ENCODE measurements at regions not wholly inside any gene's neighbourhood (a gene's known extent, or its start where the extent isn't known, plus 50 kb on each side); places are given as distances from the start of the nearest gene placed in this dataset.

- TF ChIP-seq PRMT3 (CRISPR knock-in tag; IDR thresholded peaks at IDR 0.05; ENCODE audit: borderline replicate concordance, low read depth) (peak; percentile 6; the same call in 1 of the 2 replicates), PCBP2 (optimal IDR thresholded peaks at IDR 0.05; ENCODE audit: low read depth, low read length, poor library complexity, severe bottlenecking) (no peak)
Measured at GRCh38 chr2:215839816-215840215, 173.5 kb downstream of the MREG start (continued).

GRCh38 chr2:215839309-215839708, 174.0 kb downstream of the MREG start:
- 100% methylated on average over 1 of the region's 1 CpG for whole genome bisulfite sequencing (ENCODE audit: low lambda C conversion rate)
- Histone ChIP-seq H4K20me1 (ENCODE audit: insufficient read depth, low read length) (no peaks in the 10 kb centered on the region), H3K4me2 (ENCODE audit: low read depth, low read length) (no peak overlapping the region), H3K36me3 (replicated peaks in 1 of 2; ENCODE audit: control insufficient read depth in 1 of 2, insufficient read depth in 2 of 2, low read length in 2 of 2) (no peaks in the 10 kb centered on the region), H3K4me1 (ENCODE audit: insufficient read depth, low read length) (peaks cover 56% of the 10 kb centered on the region), H3K27me3 (ENCODE audit: control insufficient read depth in 1 of 2, insufficient read depth in 2 of 2, low read length in 2 of 2) (no peaks in the 10 kb centered on the region), H2AFZ (ENCODE audit: low read length) (no peak overlapping the region), H3K9ac (ENCODE audit: insufficient read depth, low read depth, low read length) (no peak overlapping the region), H3K4me3 (replicated peaks in 1 of 3; ENCODE audit: insufficient read depth in 1 of 3, low read depth in 2 of 3, low read length in 3 of 3) (no peak overlapping the region), H3K9me3 (ENCODE audit: low read length) (no peaks in the 10 kb centered on the region), H3K27ac (ENCODE audit: extremely low read length, insufficient read depth, low read length) (no peak overlapping the region), H3K79me2 (ENCODE audit: insufficient read depth, low read length) (no peaks in the 10 kb centered on the region)
- intact Hi-C loops (cut with micrococcal nuclease; ENCODE audit: unreplicated experiment) (no loop called here), in situ Hi-C loops (cut with HindIII; ENCODE audit: extremely low pct_ligation_motif_present, low pct_unique_long_range_greater_than_20kb) (no loop called here)
- ChIA-PET CTCF (ENCODE audit: low intra/inter-chr PET ratio, low total read pairs) (no interaction called here), POLR2A (no interaction called here)
- no TSS peak for BruUV-seq (replicated peaks)
- FAIRE-seq (no peak), DNase-seq (ENCODE audit: low spot score) (no peak), ATAC-seq (no peak; the same call in 2 of the 3 replicates)
- TF ChIP-seq ZNF713 (CRISPR knock-in tag; IDR thresholded peaks at IDR 0.05) = no peak
- peak; percentile 5; the same call in 1 of the 2 replicates for TF ChIP-seq PRMT3 (CRISPR knock-in tag; IDR thresholded peaks at IDR 0.05; ENCODE audit: borderline replicate concordance, low read depth)

GRCh38 chr2:215836881-215837280, 176.5 kb downstream of the MREG start:
- ATAC-seq (no peak), FAIRE-seq (no peak), DNase-seq (ENCODE audit: low spot score) (no peak)
- Histone ChIP-seq H3K4me3 (replicated peaks in 1 of 3; ENCODE audit: insufficient read depth in 1 of 3, low read depth in 2 of 3, low read length in 3 of 3) (no peak overlapping the region), H3K79me2 (ENCODE audit: insufficient read depth, low read length) (no peaks in the 10 kb centered on the region), H3K9me3 (ENCODE audit: low read length) (no peaks in the 10 kb centered on the region), H3K4me1 (ENCODE audit: insufficient read depth, low read length) (peaks cover 79% of the 10 kb centered on the region), H3K9ac (ENCODE audit: insufficient read depth, low read depth, low read length) (no peak overlapping the region), H2AFZ (ENCODE audit: low read length) (no peak overlapping the region), H3K4me2 (ENCODE audit: low read depth, low read length) (no peak overlapping the region), H3K27ac (ENCODE audit: extremely low read length, insufficient read depth, low read length) (no peak overlapping the region), H3K27me3 (ENCODE audit: control insufficient read depth in 1 of 2, insufficient read depth in 2 of 2, low read length in 2 of 2) (no peaks in the 10 kb centered on the region), H4K20me1 (ENCODE audit: insufficient read depth, low read length) (no peaks in the 10 kb centered on the region), H3K36me3 (replicated peaks in 1 of 2; ENCODE audit: control insufficient read depth in 1 of 2, insufficient read depth in 2 of 2, low read length in 2 of 2) (no peaks in the 10 kb centered on the region)
- 97% methylated on average over 4 of the region's 4 CpGs for WGBS (ENCODE audit: low lambda C conversion rate)
- ChIA-PET CTCF (ENCODE audit: low intra/inter-chr PET ratio, low total read pairs) (no interaction called here), POLR2A (interaction anchor here (1.6 kb wide), 1 partner anchor 155 kb away, joined by 3 read pairs; no protein-coding TSS in a partner anchor)
- no TSS peak for BruUV-seq (replicated peaks)
- intact Hi-C loops (cut with micrococcal nuclease; ENCODE audit: unreplicated experiment) (no loop called here), in situ Hi-C loops (cut with HindIII; ENCODE audit: extremely low pct_ligation_motif_present, low pct_unique_long_range_greater_than_20kb) (no loop called here)
- no peak for TF ChIP-seq TRAFD1 (CRISPR knock-in tag; IDR thresholded peaks at IDR 0.05; ENCODE audit: borderline replicate concordance)

Data from HepG2 (cell line).